AG04450 (cell line): ENCODE measurements at regions not wholly inside any gene's neighbourhood (a gene's known extent, or its start where the extent isn't known, plus 50 kb on each side); places are given as distances from the start of the nearest gene placed in this dataset.

Experiments
- CTCF ChIA-PET: fragments of 300-600, 350-600 bp; formaldehyde crosslinking; extraction: SDS; loops from one replicate; lab custom pipeline; 2022; ENCODE audit warnings: antibody characterized with exemption, inconsistent platforms; lab: Charles Lee
- POLR2A ChIA-PET: fragments of 350-600 bp; formaldehyde crosslinking; extraction: SDS; loops from one replicate; lab custom pipeline; 2021; ENCODE audit warnings: antibody characterized with exemption, inconsistent platforms; lab: Yijun Ruan, JAX
- DNase-seq: peaks from one replicate; pipeline ENCODE4 v3.0.0-alpha.2; 2011; ENCODE audit warnings: low read depth, low spot score
- H3K27ac ChIP-seq: one replicate; pipeline ENCODE4 v1.5.1; 2012; ENCODE audit warnings: low read depth, low read length, control low read depth
- H3K27me3 ChIP-seq: one replicate; pipeline ENCODE4 v1.6.0; 2012; ENCODE audit warnings: low read length; ENCODE audit not compliant: control insufficient read depth, insufficient read depth
- H3K4me3 ChIP-seq: 2 replicates; pipeline ENCODE4 v1.5.1; 2011; ENCODE audit warnings: mild to moderate bottlenecking, low read depth, low read length, control low read depth
- H3K9me3 ChIP-seq: 2 replicates; pipeline ENCODE4 v1.5.1; 2012; ENCODE audit warnings: low read length; ENCODE audit not compliant: control insufficient read depth, insufficient read depth
- TF ChIP-seq, protein P1 (sequence below): IDR thresholded peaks from 2 replicates; pipeline ENCODE4 v1.5.1; 2011; ENCODE audit warnings: low read depth, low read length, control low read depth, inconsistent platforms

DNA sequence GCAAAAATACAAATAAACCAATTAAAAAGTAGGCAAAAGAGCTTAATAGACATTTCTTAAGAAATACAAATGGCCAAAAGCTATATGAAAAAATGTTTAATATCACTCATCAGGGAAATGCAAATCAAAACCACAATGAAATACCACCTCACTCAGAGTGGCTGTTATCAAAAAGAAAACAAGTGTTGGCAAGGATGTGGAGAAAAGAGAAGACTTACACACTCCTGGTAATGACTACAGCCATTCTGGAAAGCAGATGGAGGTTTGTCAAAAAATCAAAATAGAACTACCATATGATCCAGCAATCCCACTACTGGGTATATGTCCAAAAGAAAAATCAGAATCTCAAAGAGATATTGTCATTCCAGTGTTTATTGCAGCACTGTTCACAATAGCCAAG is 223.5 kb upstream of the SLC10A2 start:
- no peak overlapping the region for H3K4me3 ChIP-seq
- no peaks in the 10 kb centered on the region for H3K27me3 ChIP-seq
- CTCF ChIA-PET: no interaction called here
- H3K9me3 ChIP-seq: peaks cover 2% of the 10 kb centered on the region; the same call in 1 of the 2 replicates
- POLR2A ChIA-PET: no interaction called here
- DNase-seq: no peak
- no peak overlapping the region for H3K27ac ChIP-seq
- TF ChIP-seq, protein P1, sequence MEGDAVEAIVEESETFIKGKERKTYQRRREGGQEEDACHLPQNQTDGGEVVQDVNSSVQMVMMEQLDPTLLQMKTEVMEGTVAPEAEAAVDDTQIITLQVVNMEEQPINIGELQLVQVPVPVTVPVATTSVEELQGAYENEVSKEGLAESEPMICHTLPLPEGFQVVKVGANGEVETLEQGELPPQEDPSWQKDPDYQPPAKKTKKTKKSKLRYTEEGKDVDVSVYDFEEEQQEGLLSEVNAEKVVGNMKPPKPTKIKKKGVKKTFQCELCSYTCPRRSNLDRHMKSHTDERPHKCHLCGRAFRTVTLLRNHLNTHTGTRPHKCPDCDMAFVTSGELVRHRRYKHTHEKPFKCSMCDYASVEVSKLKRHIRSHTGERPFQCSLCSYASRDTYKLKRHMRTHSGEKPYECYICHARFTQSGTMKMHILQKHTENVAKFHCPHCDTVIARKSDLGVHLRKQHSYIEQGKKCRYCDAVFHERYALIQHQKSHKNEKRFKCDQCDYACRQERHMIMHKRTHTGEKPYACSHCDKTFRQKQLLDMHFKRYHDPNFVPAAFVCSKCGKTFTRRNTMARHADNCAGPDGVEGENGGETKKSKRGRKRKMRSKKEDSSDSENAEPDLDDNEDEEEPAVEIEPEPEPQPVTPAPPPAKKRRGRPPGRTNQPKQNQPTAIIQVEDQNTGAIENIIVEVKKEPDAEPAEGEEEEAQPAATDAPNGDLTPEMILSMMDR: no peak

DNA sequence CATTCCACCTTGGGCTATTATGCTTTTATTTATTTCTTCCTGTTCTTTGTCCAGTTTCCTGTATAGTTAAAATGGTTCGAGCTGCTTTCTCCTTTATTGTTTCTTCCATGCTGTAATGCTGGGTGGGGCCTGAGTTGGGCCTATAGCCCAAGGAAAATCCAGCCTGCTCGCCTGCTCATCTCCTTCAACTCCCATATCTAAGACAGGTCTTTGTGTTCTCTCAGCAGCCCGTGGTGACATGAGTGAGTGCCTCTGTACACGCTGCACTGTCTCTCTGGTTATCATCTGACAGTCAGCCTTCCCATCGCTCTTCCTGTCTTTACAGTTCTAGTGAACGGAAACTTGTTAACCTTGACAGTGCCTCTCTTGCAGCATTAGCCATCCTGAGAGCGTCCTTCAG is 221.9 kb upstream of the SLC10A2 start:
- ChIA-PET POLR2A (no interaction called here), CTCF (no interaction called here)
- H3K4me3 ChIP-seq: no peak overlapping the region
- TF ChIP-seq, protein P1: no peak
- no peak for DNase-seq
- H3K27me3 ChIP-seq: no peaks in the 10 kb centered on the region
- no peak overlapping the region for H3K27ac ChIP-seq
- peaks cover 2% of the 10 kb centered on the region; the same call in 1 of the 2 replicates for H3K9me3 ChIP-seq

DNA sequence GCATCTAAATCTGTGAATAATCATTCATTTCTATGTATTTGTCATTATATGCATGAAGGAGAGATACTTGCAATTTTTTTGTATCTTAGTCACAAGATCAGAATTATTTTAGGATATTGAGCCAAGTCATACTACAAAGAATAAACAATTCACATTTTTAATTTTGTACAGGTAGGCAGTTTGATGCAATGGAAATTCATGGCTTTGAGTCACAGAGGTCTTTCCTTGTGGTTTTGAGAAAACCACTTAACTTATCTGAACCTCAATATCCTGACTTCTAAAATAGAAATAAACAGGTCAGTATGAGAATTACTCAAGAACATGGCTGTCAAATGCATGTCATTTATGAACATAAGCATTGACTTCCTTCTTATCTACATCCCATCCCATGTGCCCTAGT is 221.4 kb upstream of the SLC10A2 start:
- ChIA-PET POLR2A (no interaction called here), CTCF (no interaction called here)
- TF ChIP-seq, protein P1: no peak
- H3K4me3 ChIP-seq: no peak overlapping the region
- peaks cover 2% of the 10 kb centered on the region; the same call in 1 of the 2 replicates for H3K9me3 ChIP-seq
- H3K27me3 ChIP-seq: no peaks in the 10 kb centered on the region
- no peak overlapping the region for H3K27ac ChIP-seq
- DNase-seq: no peak

DNA sequence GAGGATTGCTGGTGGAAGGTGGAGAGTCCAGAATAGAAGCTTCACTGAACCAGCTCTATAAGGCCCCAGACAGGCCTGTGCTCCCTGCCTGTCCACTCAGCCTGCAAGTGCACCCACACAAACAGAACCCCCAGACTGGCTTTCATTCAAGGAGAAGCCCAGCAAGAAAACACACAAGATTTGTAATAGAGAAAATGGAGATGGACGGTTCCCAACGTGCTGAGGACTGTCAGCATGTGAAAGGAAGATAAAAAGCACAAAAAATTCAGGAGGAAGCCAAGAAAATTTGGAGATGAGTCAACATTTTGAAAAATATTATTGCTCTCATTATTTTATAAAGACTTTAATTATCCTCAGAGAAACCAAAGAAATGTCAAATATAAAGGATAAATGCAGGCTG is 218.2 kb upstream of the SLC10A2 start:
- H3K9me3 ChIP-seq: peaks cover 2% of the 10 kb centered on the region; the same call in 1 of the 2 replicates
- H3K27ac ChIP-seq: no peak overlapping the region
- no peak for DNase-seq
- no peak overlapping the region for H3K4me3 ChIP-seq
- POLR2A ChIA-PET: no interaction called here
- CTCF ChIA-PET: no interaction called here
- H3K27me3 ChIP-seq: no peaks in the 10 kb centered on the region
- TF ChIP-seq, protein P1: no peak

DNA sequence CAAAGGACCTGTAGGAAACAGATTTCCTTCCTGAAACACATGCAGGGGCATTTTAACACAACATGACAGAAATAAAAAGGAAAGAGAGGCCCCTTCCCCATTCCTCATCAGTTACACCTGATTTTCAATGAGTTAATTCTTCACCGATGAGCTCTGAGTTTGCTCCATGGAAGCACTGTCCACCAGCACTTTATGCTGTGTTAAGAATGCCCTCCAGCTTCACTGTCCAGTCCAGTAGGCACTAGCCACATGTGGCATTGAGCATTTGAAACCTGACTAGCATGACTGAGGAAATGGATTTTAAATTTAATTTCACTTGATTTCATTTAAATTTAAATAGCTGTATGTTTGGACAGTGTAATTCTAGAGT is 217.2 kb upstream of the SLC10A2 start:
- peaks cover 2% of the 10 kb centered on the region; the same call in 1 of the 2 replicates for H3K9me3 ChIP-seq
- POLR2A ChIA-PET: no interaction called here
- no peak overlapping the region for H3K27ac ChIP-seq
- no peaks in the 10 kb centered on the region for H3K27me3 ChIP-seq
- CTCF ChIA-PET: no interaction called here
- no peak for DNase-seq
- TF ChIP-seq, protein P1: no peak
- no peak overlapping the region for H3K4me3 ChIP-seq
